Left cardiac atrium (tissue), 4 donors: ENCODE measurements at regions not wholly inside any gene's neighbourhood (a gene's known extent, or its start where the extent isn't known, plus 50 kb on each side); places are given as distances from the start of the nearest gene placed in this dataset.

Source experiments
- ATAC-seq, 2 donors: fragments of 200-7000 bp; cut with Tn5 transposase; one replicate each; pipeline ENCODE4 v1.9.1; 2020; ENCODE audit warnings: mild to moderate bottlenecking in 2 of 2, moderate library complexity in 2 of 2
- DNase-seq: peaks from one replicate; pipeline ENCODE4 v3.0.0-alpha.2; 2020
- intact Hi-C, 2 donors: fragments of 100-400 bp; cut with DNase I; formaldehyde crosslinking; loops; one replicate each; pipeline versions ENCODE4 v1.14.1 to v1.15.1; 2022 to 2023
- donor health status: DM: no; HTN: yes; CAD: no.
- donor health status: DM: no; HTN: yes; CAD: no; lungs with severe emphysema.
- donor health status: DM: yes; HTN: yes; CAD: no.
- donor health status: Dilated cardiomyopathy.

DNA sequence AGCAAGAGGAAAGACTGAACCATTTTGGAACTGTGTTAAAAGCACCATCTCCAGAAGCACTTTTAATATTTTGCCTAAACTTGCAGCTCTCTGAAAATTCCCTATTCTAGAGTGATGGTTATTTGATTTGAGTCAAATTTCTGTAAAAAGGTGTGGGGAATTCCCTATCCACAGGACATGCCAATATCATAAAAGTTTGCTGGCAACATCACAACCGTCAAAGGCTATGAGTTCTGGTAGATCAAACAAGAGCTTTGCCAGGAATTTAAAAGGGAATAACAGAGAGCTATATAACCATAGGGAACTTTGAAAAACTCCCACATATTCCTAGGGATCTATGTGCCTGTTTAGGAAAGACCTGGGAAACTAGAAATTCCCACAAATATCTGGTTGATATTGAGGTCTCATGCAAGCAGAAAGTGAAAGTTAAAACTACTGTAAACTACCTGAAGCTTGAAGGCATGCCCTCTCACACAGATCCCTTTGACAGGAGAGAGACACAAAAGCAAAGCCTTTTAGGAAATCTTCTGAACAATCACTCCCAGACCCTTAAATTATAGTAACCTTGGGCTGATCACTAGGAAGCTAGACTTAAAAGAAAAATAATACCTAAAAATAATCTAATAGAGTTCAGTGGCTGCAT is 549.9 kb downstream of the ANXA1 start:
- ATAC-seq, result no peak
- intact Hi-C loops, result no loop called here
- no peak for DNase-seq

DNA sequence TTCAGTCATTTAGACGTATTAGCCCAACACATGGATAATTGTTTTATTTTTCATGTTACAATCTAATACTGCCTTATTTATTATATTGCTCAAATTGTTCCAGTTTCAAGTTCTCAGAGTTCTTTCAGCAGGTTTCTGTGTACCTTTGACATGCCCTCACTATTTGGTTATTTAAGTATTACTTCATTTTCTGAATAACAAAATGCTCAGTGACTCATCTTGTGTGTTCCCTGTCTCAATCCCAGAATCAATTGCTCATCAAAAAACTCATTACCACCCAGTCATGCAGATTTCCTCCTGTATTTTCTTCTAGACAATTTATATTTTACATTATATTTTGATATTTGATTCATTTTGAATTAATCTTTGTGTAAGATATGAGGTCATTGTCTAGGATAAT is 562.6 kb downstream of the ANXA1 start:
- ATAC-seq (no peak), DNase-seq (no peak)
- intact Hi-C loops, result no loop called here

- DNase-seq, result no peak
- no peak for ATAC-seq
- intact Hi-C loops, result no loop called here
These were observed 563.9 kb downstream of the ANXA1 start for GRCh38 chr9:73715591-73715990.

DNA sequence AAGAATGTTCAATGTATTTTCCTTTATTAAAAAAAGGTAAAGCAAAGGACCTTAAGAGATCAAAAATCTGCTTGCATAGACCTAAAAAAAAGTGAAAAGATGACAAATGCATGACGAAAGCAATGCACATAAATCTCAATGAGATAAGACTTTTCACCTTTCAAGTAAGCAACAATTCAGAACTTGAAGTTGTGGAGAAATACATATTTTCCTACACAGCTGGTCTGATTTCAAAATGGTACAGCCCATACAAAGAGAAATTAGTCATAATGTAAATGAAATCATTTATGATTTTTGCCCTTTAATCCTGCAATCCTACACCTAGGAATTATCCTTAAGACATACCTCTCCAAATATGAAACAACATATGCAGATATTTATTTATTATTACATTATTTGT is 568.0 kb downstream of the ANXA1 start:
- intact Hi-C loops, result no loop called here
- DNase-seq (no peak), ATAC-seq (no peak)

DNA sequence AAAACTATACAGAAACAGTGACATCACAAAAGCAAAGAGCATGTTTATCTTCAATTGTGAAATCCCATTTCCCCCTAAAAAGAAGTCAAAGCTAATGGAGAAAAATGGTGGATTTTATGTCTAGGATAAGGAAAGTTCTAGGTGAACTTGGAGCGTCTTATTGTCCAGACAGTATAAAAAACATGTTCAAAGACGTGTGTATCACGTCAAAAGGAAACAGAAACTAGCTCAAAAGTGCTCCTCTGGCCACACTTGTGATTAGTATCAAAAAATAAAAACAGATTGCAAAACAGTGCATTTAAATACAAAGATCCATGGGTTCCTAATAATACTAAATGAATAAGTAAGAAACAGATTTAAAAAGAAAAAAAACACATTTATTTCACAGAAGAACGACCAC is 568.9 kb downstream of the ANXA1 start:
- intact Hi-C loops, result no loop called here
- ATAC-seq (no peak), DNase-seq (no peak)

DNA sequence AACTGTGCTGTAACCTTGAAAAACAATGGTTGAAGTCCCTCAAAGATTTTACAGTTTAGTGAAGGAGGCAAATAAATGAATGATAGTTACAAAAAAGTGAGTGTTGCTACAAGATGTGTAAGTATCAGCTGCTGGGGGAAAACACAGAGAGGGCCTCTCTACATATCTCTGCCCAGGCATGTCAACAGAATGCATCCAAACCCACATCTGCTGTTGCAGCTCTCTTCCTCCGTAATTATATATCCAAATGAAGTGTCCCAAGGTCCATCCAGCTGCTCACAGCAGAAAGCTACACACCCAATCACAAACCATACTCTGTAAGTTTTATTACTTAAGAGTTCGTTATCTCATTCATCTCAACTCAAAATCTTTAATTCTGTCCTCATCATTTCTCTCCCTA is 584.6 kb downstream of the ANXA1 start:
- intact Hi-C loops, result no loop called here
- ATAC-seq (no peak), DNase-seq (no peak)

DNA sequence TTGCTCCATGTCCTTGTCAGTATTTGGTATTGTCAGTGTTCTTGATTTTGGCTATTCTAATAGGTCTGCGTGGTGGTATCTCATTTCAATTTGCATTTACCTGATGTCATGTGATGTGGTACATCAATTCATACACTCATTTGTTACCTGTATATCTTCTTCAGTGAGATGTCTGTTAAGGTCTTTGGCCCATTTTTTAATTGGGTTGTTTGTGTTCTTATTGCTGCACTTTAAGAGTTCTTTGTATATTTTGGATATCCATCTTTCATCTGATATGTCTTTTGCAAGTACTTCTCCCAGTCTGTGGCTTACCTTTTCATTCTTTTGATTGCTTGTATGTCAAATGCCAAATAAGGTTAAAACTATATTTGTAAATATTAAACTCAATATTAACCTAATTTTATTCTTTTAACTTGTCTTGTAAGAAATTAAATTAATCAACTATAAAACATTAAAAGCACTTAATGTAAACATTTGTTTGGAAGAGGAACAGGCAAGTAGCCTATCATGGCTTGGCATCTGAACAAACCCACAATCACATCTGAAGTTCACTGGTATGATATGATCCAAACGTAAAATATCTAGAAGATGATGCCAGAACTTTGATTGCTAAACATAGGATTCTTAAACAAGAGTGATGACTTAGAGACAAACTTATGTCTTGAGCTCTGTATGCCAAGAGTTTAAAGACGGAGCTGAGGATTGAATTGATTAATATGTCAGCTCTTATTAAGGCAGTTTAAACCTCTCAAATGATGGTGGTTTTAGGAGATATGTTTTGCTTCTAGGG is 587.3 kb downstream of the ANXA1 start:
- DNase-seq (no peak), ATAC-seq (no peak)
- intact Hi-C loops, result no loop called here

GRCh38 chr9:73741316-73741715 is 589.7 kb downstream of the ANXA1 start:
- DNase-seq (no peak), ATAC-seq (no peak)
- intact Hi-C loops, result no loop called here

DNA sequence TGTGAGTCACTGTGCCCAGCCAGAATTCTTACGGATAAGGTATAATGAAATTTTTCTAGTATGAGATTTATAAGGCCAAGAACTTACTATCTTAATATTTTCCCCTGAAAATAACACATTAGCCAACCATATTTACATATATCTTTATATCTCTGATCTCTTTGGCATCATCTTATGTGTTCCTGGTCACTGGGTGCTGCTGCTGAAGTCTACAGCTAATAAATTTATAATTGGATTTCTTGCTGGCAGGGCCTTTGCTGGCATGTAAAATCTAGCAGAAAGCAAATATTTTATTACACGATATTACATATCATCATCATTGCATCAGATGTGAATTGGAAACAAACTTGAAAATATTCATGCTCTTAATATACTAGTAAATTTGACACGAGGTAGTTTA is 590.7 kb downstream of the ANXA1 start:
- ATAC-seq, result no peak

DNA sequence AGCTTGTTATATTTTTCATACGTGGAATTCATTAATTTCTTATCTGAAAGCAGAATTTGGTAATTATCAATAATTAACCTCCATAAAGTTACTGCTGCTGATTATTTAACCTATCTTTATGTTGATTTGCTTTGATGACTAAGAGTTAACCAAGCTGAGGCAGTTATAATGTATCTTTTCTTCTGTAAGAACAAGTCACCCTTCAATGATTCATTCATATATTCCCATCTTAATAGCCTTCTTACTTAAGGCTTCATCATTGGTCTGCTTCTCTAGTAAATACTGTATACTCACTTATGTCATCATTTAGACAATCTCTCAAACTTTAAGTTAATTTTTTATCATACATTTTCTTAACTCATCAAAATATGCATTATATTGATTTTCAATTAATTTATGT is 592.2 kb downstream of the ANXA1 start:
- DNase-seq (no peak), ATAC-seq (no peak)
- intact Hi-C loops, result no loop called here

More for the DNA sequence above, 590.7 kb downstream of the ANXA1 start:
- intact Hi-C loops, result no loop called here
- DNase-seq, result no peak

DNA sequence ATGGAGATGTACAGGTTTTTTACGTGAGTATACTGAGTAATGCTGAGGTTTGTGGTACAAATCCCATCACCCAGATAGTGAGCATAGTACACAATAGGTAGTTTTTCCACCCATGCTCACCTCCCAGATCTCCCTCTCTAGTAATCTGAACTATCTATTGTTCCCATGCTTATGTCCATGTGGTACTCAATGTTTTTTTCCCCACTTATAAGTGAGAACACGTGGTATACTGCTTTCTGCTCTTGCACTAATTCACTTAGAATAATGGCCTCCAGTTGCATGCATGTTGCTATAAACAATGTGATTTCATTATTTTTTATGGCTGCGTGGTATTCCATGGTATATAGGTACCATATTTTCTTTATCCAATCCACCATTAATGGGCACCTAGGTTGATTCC is 593.9 kb downstream of the ANXA1 start:
- DNase-seq, result no peak
- intact Hi-C loops, result no loop called here
- no peak for ATAC-seq

GRCh38 chr9:73753171-73753570 is 601.5 kb downstream of the ANXA1 start:
- ATAC-seq, result no peak
- no peak for DNase-seq
- intact Hi-C loops, result no loop called here

- DNase-seq (no peak), ATAC-seq (no peak)
- intact Hi-C loops, result no loop called here
These were observed 610.2 kb downstream of the ANXA1 start for GRCh38 chr9:73761905-73762304.

DNA sequence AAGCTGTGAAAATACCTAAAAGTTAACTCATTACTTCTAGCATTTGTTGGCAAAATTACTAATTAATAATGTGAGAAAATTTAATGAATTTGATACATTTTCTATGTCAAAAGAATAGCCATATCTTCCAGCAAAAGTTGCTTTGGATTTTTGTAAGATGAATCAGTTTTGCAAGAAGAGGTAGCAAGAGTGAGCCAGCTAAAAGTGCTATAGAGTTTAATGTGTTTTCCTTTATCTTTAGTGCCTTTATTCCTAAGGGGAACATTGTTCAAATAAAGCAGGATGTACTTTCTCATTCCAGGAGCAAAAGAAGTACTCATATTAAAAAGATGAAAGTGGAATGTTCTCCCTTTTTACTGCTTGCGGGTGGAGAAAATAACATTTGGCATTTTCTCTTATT is 622.2 kb downstream of the ANXA1 start:
- intact Hi-C loops, result no loop called here
- ATAC-seq (no peak), DNase-seq (no peak)

DNA sequence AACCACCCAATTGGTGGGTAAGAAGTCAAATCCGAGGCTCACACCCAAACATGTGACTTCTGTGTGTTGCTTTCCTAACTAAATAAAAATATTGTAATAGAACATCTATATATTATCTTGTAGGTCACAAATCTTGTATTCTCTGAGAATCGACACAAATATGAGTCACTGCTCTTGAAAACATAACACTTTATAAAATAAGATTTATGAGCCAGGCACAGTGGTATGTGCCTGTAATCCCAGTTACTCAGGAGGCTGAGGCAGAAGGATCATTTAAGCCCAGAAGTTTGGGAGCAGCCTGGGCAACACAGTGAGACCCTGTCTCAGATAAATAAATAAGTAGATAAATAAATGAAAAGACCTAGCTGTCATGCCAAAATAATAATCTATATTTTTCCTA is 624.1 kb downstream of the ANXA1 start:
- ATAC-seq (no peak), DNase-seq (no peak)
- intact Hi-C loops, result no loop called here

GRCh38 chr9:73780916-73781315 is 629.3 kb downstream of the ANXA1 start:
- ATAC-seq (no peak), DNase-seq (no peak)
- intact Hi-C loops, result no loop called here

GRCh38 chr9:73782166-73782565 is 630.5 kb downstream of the ANXA1 start:
- no peak for ATAC-seq
- no peak for DNase-seq
- intact Hi-C loops, result no loop called here

- ATAC-seq (no peak), DNase-seq (no peak)
- intact Hi-C loops, result no loop called here
These were observed 647.8 kb downstream of the ANXA1 start for GRCh38 chr9:73799446-73799845.

GRCh38 chr9:73805111-73805510 is 653.4 kb downstream of the ANXA1 start:
- intact Hi-C loops, result no loop called here
- ATAC-seq (no peak), DNase-seq (no peak)

DNA sequence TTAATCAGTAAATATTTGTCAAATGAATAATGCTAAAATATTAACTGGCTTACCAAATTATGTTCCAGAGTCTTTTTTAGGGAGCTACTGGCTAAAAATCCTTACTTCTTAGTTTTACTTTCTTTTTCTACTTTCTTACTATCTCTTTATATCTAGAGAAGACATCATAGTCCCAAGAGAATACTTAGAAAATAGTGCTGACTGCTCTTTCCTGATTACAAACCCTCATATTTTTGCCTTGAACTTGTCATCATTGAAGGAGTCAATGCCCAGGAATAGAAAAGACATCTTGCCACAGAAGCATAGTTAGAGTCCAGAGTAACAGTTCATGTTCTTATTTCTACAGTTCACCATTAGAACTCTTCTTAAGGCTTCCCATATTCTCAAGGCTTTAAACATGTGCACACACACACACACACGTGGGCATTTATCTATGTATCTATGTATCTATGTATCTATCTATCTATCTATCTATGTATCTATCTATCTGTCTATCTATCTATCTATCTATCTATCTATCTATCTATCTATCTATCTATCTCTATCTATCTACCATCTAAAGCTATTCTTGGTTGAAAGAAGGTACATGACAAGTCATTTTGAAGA is 654.3 kb downstream of the ANXA1 start:
- no peak for DNase-seq
- no peak for ATAC-seq
- intact Hi-C loops, result no loop called here

DNA sequence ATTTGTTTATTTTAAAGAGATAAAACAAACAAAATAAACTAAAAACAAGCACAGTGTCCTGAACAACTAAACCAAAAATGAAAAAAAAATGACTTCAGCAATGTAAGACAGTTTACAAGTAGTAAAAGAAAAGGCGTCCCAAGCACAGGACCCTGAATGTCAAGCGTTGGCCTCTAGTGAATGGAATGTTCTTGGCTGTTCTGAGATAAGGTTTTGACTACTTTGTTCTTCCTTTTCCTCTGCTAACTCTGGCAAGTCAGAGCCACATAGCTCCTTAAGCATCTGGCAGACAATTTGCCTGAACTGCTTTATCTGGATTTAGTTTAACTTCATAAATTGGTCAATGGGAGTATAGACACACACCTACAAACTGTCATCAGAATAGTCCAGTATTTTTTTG is 655.2 kb downstream of the ANXA1 start:
- ATAC-seq, result no peak
- no peak for DNase-seq
- intact Hi-C loops, result no loop called here
